Endothelial cell of umbilical vein (primary cell): ENCODE measurements at regions not wholly inside any gene's neighbourhood (a gene's known extent, or its start where the extent isn't known, plus 50 kb on each side); places are given as distances from the start of the nearest gene placed in this dataset.

Experiments used
- BruUV-seq: library from RNA; stranded (reverse); fragments of 400-500 nt; replicated peaks from 2 replicates; lab custom pipeline; 2021; lab: Mats Ljungman, UMichigan
- CTCF ChIA-PET: fragments of 300-600, 350-600 bp; sonication (Branson Sonifier 250); formaldehyde crosslinking; loops from one replicate; lab custom pipeline; 2021; ENCODE audit warnings: antibody characterized with exemption, inconsistent platforms; lab: Charles Lee
- POLR2A ChIA-PET: fragments of 300-600, 350-600 bp; sonication (Branson Sonifier 250); formaldehyde crosslinking; loops from one replicate; lab custom pipeline; 2021; ENCODE audit warnings: antibody characterized with exemption, inconsistent platforms; lab: Charles Lee
- DNase-seq: peaks from one replicate; pipeline ENCODE4 v3.0.0-alpha.2; 2011; ENCODE audit warnings: low read depth, low spot score
- FAIRE-seq: peaks from 2 replicates; lab custom pipeline; 2011; peaks lifted over from hg19 to GRCh38; lab: Jason Lieb, UNC
- H2AFZ ChIP-seq: 2 replicates; pipeline ENCODE4 v1.6.0; 2012; ENCODE audit warnings: low read depth, low read length, control low read depth, inconsistent platforms
- H3K27ac ChIP-seq: 2 replicates; pipeline ENCODE4 v1.5.1; 2011; ENCODE audit warnings: low read depth, mild to moderate bottlenecking, control low read depth, low read length, moderate library complexity; ENCODE audit not compliant: insufficient read depth
- H3K27me3 ChIP-seq, 2 experiments: 2 replicates each; pipeline versions ENCODE4 v1.6.0 to v1.6.1; 2011; ENCODE audit warnings: low read length in 2 of 2, mixed read lengths in 1 of 2; ENCODE audit not compliant: control insufficient read depth in 2 of 2, insufficient read depth in 2 of 2
- H3K36me3 ChIP-seq, 2 experiments: 2 replicates in 1 of 2; 3 replicates in 1 of 2; pipeline ENCODE4 v1.5.1; 2011; ENCODE audit warnings: low read length in 2 of 2, mild to moderate bottlenecking in 1 of 2, moderate library complexity in 1 of 2; ENCODE audit not compliant: control insufficient read depth in 2 of 2, insufficient read depth in 2 of 2; ENCODE audit errors: extremely low read depth in 1 of 2
- H3K4me1 ChIP-seq: 3 replicates; pipeline ENCODE4 v1.5.1; 2011; ENCODE audit warnings: mild to moderate bottlenecking, low read length; ENCODE audit not compliant: control insufficient read depth, insufficient read depth; ENCODE audit errors: extremely low read depth
- H3K4me2 ChIP-seq: 2 replicates; pipeline ENCODE4 v1.6.1; 2011; ENCODE audit warnings: low read length, control low read depth, mixed read lengths; ENCODE audit not compliant: insufficient read depth
- H3K4me3 ChIP-seq, 3 experiments: fragments of 200-600 bp in 1 of 3; sonication (generic), shearing (Covaris generic) in 1 of 3; replicated peaks in 1 of 3; 2 replicates each; pipeline ENCODE4 v1.5.1; 2011 to 2016; ENCODE audit warnings: control low read depth in 3 of 3, low read length in 3 of 3, mild to moderate bottlenecking in 2 of 3, inconsistent platforms in 1 of 3, low read depth in 1 of 3, moderate library complexity in 1 of 3; ENCODE audit not compliant: insufficient read depth in 1 of 3
- H3K79me2 ChIP-seq: 2 replicates; pipeline ENCODE4 v1.6.0; 2012; ENCODE audit warnings: low read length, inconsistent platforms; ENCODE audit not compliant: control insufficient read depth, insufficient read depth
- H3K9ac ChIP-seq: replicated peaks from 2 replicates; pipeline ENCODE3; 2011; ENCODE audit warnings: low read length, control low read depth; ENCODE audit not compliant: insufficient read depth; ENCODE audit errors: extremely low read depth
- H3K9me1 ChIP-seq: replicated peaks from 3 replicates; pipeline ENCODE4 v1.6.0; 2011; ENCODE audit warnings: mild to moderate bottlenecking, low read length; ENCODE audit not compliant: control insufficient read depth, insufficient read depth; ENCODE audit errors: extremely low read depth
- H3K9me3 ChIP-seq: replicated peaks from 2 replicates; pipeline ENCODE4 v1.5.1; 2012; ENCODE audit warnings: low read length, inconsistent platforms; ENCODE audit not compliant: control insufficient read depth, insufficient read depth
- H4K20me1 ChIP-seq: replicated peaks from 2 replicates; pipeline ENCODE3; 2011; ENCODE audit warnings: mild to moderate bottlenecking, low read length; ENCODE audit not compliant: control insufficient read depth, insufficient read depth; ENCODE audit errors: extremely low read depth
- CTCF ChIP-seq, 2 donors: IDR thresholded peaks; 1 replicate in 1 of 2; 2 replicates in 1 of 2; pipeline ENCODE4 v1.5.1; 2011; ENCODE audit warnings: low read length in 2 of 2, mild to moderate bottlenecking in 2 of 2, moderate library complexity in 2 of 2, control low read depth in 1 of 2, inconsistent platforms in 1 of 2, low read depth in 1 of 2; ENCODE audit not compliant: insufficient read depth in 1 of 2; ENCODE audit errors: extremely low read depth in 1 of 2
- EZH2 ChIP-seq: IDR thresholded peaks from 2 replicates; pipeline ENCODE4 v1.6.1; 2012; ENCODE audit warnings: borderline replicate concordance, low read depth, mild to moderate bottlenecking, moderate library complexity, low read length, inconsistent platforms; ENCODE audit not compliant: severe bottlenecking
- FOS ChIP-seq: IDR thresholded peaks from 2 replicates; pipeline ENCODE4 v1.6.1; 2011; ENCODE audit warnings: mild to moderate bottlenecking, low read length, moderate library complexity, borderline replicate concordance; ENCODE audit not compliant: insufficient read depth
- GATA2 ChIP-seq: IDR thresholded peaks from 2 replicates; pipeline ENCODE4 v1.7.0; 2011; ENCODE audit warnings: low read depth, mild to moderate bottlenecking, moderate library complexity, mixed read lengths, low read length; ENCODE audit not compliant: insufficient read length, insufficient read depth
- JUN ChIP-seq: IDR thresholded peaks from 2 replicates; pipeline ENCODE4 v1.6.1; 2011; ENCODE audit warnings: borderline replicate concordance, low read depth; ENCODE audit not compliant: insufficient read length, insufficient read depth
- MAX ChIP-seq: IDR thresholded peaks from 2 replicates; pipeline ENCODE4 v1.6.1; 2011; ENCODE audit not compliant: insufficient read depth, insufficient read length
- MYC ChIP-seq: IDR thresholded peaks from one replicate; pipeline ENCODE4 v1.6.1; 2011; ENCODE audit warnings: mild to moderate bottlenecking, low read depth, low read length
- POLR2A ChIP-seq: IDR thresholded peaks from 2 replicates; pipeline ENCODE4 v1.6.1; 2012; ENCODE audit warnings: low read depth, mild to moderate bottlenecking, control low read depth, low read length
- POLR2AphosphoS5 ChIP-seq: IDR thresholded peaks from 2 replicates; pipeline ENCODE4 v1.6.1; 2012; ENCODE audit warnings: low read depth, mild to moderate bottlenecking, control low read depth, low read length, moderate library complexity; ENCODE audit not compliant: insufficient read depth
- dilution Hi-C: fragments of 300-500 bp; cut with MboI; formaldehyde crosslinking; loops from one replicate; pipeline ENCODE4 v1.15.0; 2019; ENCODE audit warnings: low sequenced_read_pairs; ENCODE audit not compliant: extremely low pct_ligation_motif_present
- intact Hi-C: fragments of 100-400 bp; cut with micrococcal nuclease; formaldehyde crosslinking; loops from one replicate; pipeline ENCODE4 v1.10.0; 2022

- Histone ChIP-seq H3K9me3 (no peaks in the 10 kb centered on the region), H3K4me2 (no peak overlapping the region), H3K27ac (no peak overlapping the region), H4K20me1 (no peaks in the 10 kb centered on the region), H3K9me1 (no peaks in the 10 kb centered on the region), H3K9ac (no peak overlapping the region), H3K79me2 (no peaks in the 10 kb centered on the region), H3K4me1 (no peaks in the 10 kb centered on the region), H3K4me3 (no peak overlapping the region), H3K36me3 (no peaks in the 10 kb centered on the region), H3K27me3 (no peaks in the 10 kb centered on the region), H2AFZ (no peak overlapping the region)
- FAIRE-seq = no peak
- no peak for DNase-seq
- intact Hi-C loops (no loop called here), dilution Hi-C loops (no loop called here)
- BruUV-seq = no TSS peak
- ChIA-PET CTCF (no interaction called here), POLR2A (no interaction called here)
- no peak for TF ChIP-seq JUN
- no peak for TF ChIP-seq POLR2A
- no peak for TF ChIP-seq CTCF (IDR thresholded peaks at IDR 0.05; ENCODE audit: extremely low read depth in 1 of 2, insufficient read depth in 1 of 2, low read depth in 1 of 2, low read length in 2 of 2)
- TF ChIP-seq FOS = no peak
- TF ChIP-seq MAX = no peak
- no peak for TF ChIP-seq EZH2
- no peak for TF ChIP-seq GATA2
- no peak for TF ChIP-seq MYC
- TF ChIP-seq POLR2AphosphoS5 = no peak
These were observed 644.3 kb downstream of the EPM2A start for GRCh38 chr6:145090801-145091585.
